Epithelial cell of esophagus (primary cell): ENCODE measurements at regions not wholly inside any gene's neighbourhood (a gene's known extent, or its start where the extent isn't known, plus 50 kb on each side); places are given as distances from the start of the nearest gene placed in this dataset.
"Not testable (repeated sequence)": the region's sequence is repeated elsewhere in the genome, so short reads cannot be mapped to it uniquely, and the experiment has no call there.

Experiments used
- DNase-seq: peaks from one replicate; pipeline ENCODE4 v3.0.0; 2010; ENCODE audit warnings: low read depth
- H3K4me3 ChIP-seq: 2 replicates; pipeline ENCODE4 v1.5.1; 2011; ENCODE audit warnings: mild to moderate bottlenecking, low read length, control low read depth
- CTCF ChIP-seq: IDR thresholded peaks from 2 replicates; pipeline ENCODE4 v1.5.1; 2011; ENCODE audit warnings: low read depth, mild to moderate bottlenecking, low read length, control low read depth, inconsistent platforms; ENCODE audit not compliant: insufficient read depth; ENCODE audit errors: missing control alignments

GRCh38 chr5:172523146-172523745 is 68.9 kb upstream of the SH3PXD2B start:
- no peak for DNase-seq
- TF ChIP-seq CTCF: no peak
- H3K4me3 ChIP-seq: no peak overlapping the region

- TF ChIP-seq CTCF: no peak
- DNase-seq: no peak
- H3K4me3 ChIP-seq: no peak overlapping the region
Observed at GRCh38 chr5:172521338-172521932, 67.1 kb upstream of the SH3PXD2B start.

- no peak overlapping the region for H3K4me3 ChIP-seq
- TF ChIP-seq CTCF: no peak
- no peak for DNase-seq
Observed at GRCh38 chr5:172511952-172512351, 57.6 kb upstream of the SH3PXD2B start.

GRCh38 chr5:172509405-172509781 is 55.1 kb upstream of the SH3PXD2B start:
- no peak overlapping the region for H3K4me3 ChIP-seq
- DNase-seq: no peak
- TF ChIP-seq CTCF: no peak

GRCh38 chr5:172508471-172509404 is 54.4 kb upstream of the SH3PXD2B start:
- TF ChIP-seq CTCF: no peak
- no peak for DNase-seq

GRCh38 chr5:172507485-172507884 is 53.2 kb upstream of the SH3PXD2B start:
- H3K4me3 ChIP-seq, DNase-seq: not testable (repeated sequence)

More at GRCh38 chr5:172508471-172509404, 54.4 kb upstream of the SH3PXD2B start:
- no peak overlapping the region for H3K4me3 ChIP-seq

- DNase-seq: no peak
- H3K4me3 ChIP-seq: no peak overlapping the region
- TF ChIP-seq CTCF: no peak
Observed at GRCh38 chr5:172506921-172507320, 52.6 kb upstream of the SH3PXD2B start.
